Esophagus mucosa (tissue), 1 donor: ENCODE measurements at regions not wholly inside any gene's neighbourhood (a gene's known extent, or its start where the extent isn't known, plus 50 kb on each side); places are given as distances from the start of the nearest gene placed in this dataset.

Experiments
- ATAC-seq: fragments of 200-7000 bp; cut with Tn5 transposase; one replicate; pipeline ENCODE4 v1.9.1; 2020
- donor health status: DM: yes; HTN: yes; CAD: no.

- ATAC-seq: no peak
Observed at GRCh38 chrX:121102101-121102500, 54.7 kb downstream of the GLUD2 start.

- ATAC-seq: no peak
Observed at GRCh38 chrX:121103381-121103780, 56.0 kb downstream of the GLUD2 start.

GRCh38 chrX:121106484-121107235 lies 59.2 kb downstream of the GLUD2 start:
- no peak for ATAC-seq

GRCh38 chrX:121109986-121110385 lies 62.6 kb downstream of the GLUD2 start:
- no peak for ATAC-seq

GRCh38 chrX:121110536-121110935 lies 63.1 kb downstream of the GLUD2 start:
- no peak for ATAC-seq

- no peak for ATAC-seq
Observed at GRCh38 chrX:121114691-121115090, 67.3 kb downstream of the GLUD2 start.

GRCh38 chrX:121120690-121121605 lies 73.5 kb downstream of the GLUD2 start:
- ATAC-seq: no peak

GRCh38 chrX:121122332-121122731 lies 74.9 kb downstream of the GLUD2 start:
- ATAC-seq: no peak

GRCh38 chrX:121128925-121129877 lies 81.8 kb downstream of the GLUD2 start:
- no peak for ATAC-seq

- ATAC-seq: no peak
Observed at GRCh38 chrX:121132675-121133074, 85.3 kb downstream of the GLUD2 start.

GRCh38 chrX:121135488-121136207 lies 88.2 kb downstream of the GLUD2 start:
- ATAC-seq: no peak

GRCh38 chrX:121146059-121146628 lies 98.7 kb downstream of the GLUD2 start:
- no peak for ATAC-seq

- no peak for ATAC-seq
Observed at GRCh38 chrX:121150217-121150616, 102.8 kb downstream of the GLUD2 start.

GRCh38 chrX:121151293-121151692 lies 103.9 kb downstream of the GLUD2 start:
- ATAC-seq: no peak

GRCh38 chrX:121154858-121155404 lies 107.5 kb downstream of the GLUD2 start:
- ATAC-seq: no peak

GRCh38 chrX:121160987-121161386 lies 113.6 kb downstream of the GLUD2 start:
- no peak for ATAC-seq

- ATAC-seq: no peak
Observed at GRCh38 chrX:121161501-121161933, 114.1 kb downstream of the GLUD2 start.

- no peak for ATAC-seq
Observed at GRCh38 chrX:121163443-121163842, 116.0 kb downstream of the GLUD2 start.

GRCh38 chrX:121165930-121166359 lies 118.5 kb downstream of the GLUD2 start:
- no peak for ATAC-seq

- ATAC-seq: no peak
Observed at GRCh38 chrX:121169099-121170035, 122.0 kb downstream of the GLUD2 start.
